Panc1 (cell line): ENCODE measurements at regions not wholly inside any gene's neighbourhood (a gene's known extent, or its start where the extent isn't known, plus 50 kb on each side); places are given as distances from the start of the nearest gene placed in this dataset.

Source experiments
- ATAC-seq: fragments of 200-7000 bp; cut with Tn5 transposase; 2 replicates; pipeline ENCODE4 v1.9.1; 2020; ENCODE audit warnings: mild to moderate bottlenecking, moderate library complexity
- BruUV-seq: library from RNA; stranded (reverse); fragments of 400-500 nt; replicated peaks from 2 replicates; lab custom pipeline; 2021; lab: Mats Ljungman, UMichigan
- CTCF ChIA-PET: fragments of 300-600 bp; sonication (Branson Sonifier 250); formaldehyde crosslinking; loops from one replicate; lab custom pipeline; 2022; ENCODE audit warnings: antibody characterized with exemption; lab: Charles Lee
- POLR2A ChIA-PET: fragments of 300-600 bp; sonication (Branson Sonifier 250); formaldehyde crosslinking; loops from one replicate; lab custom pipeline; 2022; ENCODE audit warnings: antibody characterized with exemption; lab: Charles Lee
- DNase-seq: peaks from one replicate; pipeline ENCODE4 v3.0.0-alpha.2; 2010; ENCODE audit warnings: low read depth, low spot score
- H3K27ac ChIP-seq: 2 replicates; pipeline ENCODE4 v1.5.1; 2011; ENCODE audit warnings: mild to moderate bottlenecking, low read length, inconsistent platforms
- H3K27me3 ChIP-seq: fragments of 200-500 bp; sonication (Bioruptor generic); 2 replicates; pipeline ENCODE4 v1.6.0; 2014; ENCODE audit warnings: low read length, inconsistent platforms; ENCODE audit not compliant: control insufficient read depth, insufficient read depth
- H3K36me3 ChIP-seq: fragments of 200-500 bp; sonication (Bioruptor generic); 2 replicates; pipeline ENCODE4 v1.5.1; 2014; ENCODE audit warnings: inconsistent platforms, mild to moderate bottlenecking, low read length, moderate library complexity; ENCODE audit not compliant: control insufficient read depth, insufficient read depth
- H3K4me1 ChIP-seq: 2 replicates; pipeline ENCODE4 v1.5.1; 2011; ENCODE audit warnings: inconsistent platforms, mild to moderate bottlenecking, low read length, moderate library complexity; ENCODE audit not compliant: control insufficient read depth, insufficient read depth
- H3K4me3 ChIP-seq, 2 experiments: 2 replicates each; pipeline ENCODE4 v1.5.1; 2011 to 2012; ENCODE audit warnings: low read depth in 2 of 2, low read length in 2 of 2, mild to moderate bottlenecking in 2 of 2, inconsistent platforms in 1 of 2, moderate library complexity in 1 of 2
- H3K9me3 ChIP-seq: fragments of 200-500 bp; sonication (Bioruptor generic); 2 replicates; pipeline ENCODE4 v1.5.1; 2014; ENCODE audit warnings: low read depth, mild to moderate bottlenecking, inconsistent platforms, low read length, moderate library complexity; ENCODE audit not compliant: control insufficient read depth, insufficient read depth
- POLR2AphosphoS5 ChIP-seq: IDR thresholded peaks from 2 replicates; pipeline ENCODE4 v1.6.1; 2012; ENCODE audit warnings: mild to moderate bottlenecking, low read depth, low read length, moderate library complexity
- SIN3A ChIP-seq: IDR thresholded peaks from 2 replicates; pipeline ENCODE4 v1.6.1; 2012; ENCODE audit warnings: low read depth, mild to moderate bottlenecking, low read length, moderate library complexity, borderline replicate concordance; ENCODE audit not compliant: insufficient read depth
- TCF7L2 ChIP-seq: IDR thresholded peaks from 2 replicates; pipeline ENCODE4 v1.6.1; 2011; ENCODE audit warnings: mild to moderate bottlenecking, low read depth, low read length, inconsistent platforms
- in situ Hi-C: cut with HindIII; loops from 2 replicates; pipeline ENCODE4 v1.10.0; 2016; ENCODE audit warnings: low sequenced_read_pairs, low pct_unique_long_range_greater_than_20kb
- intact Hi-C: fragments of 100-400 bp; cut with micrococcal nuclease; formaldehyde crosslinking; loops from one replicate; pipeline ENCODE4 v1.10.0; 2022; ENCODE audit not compliant: unreplicated experiment
- TF ChIP-seq, protein P1 (sequence below): fragments of 450-650 bp; IDR thresholded peaks from 2 replicates; pipeline ENCODE4 v1.5.1; 2017; ENCODE audit warnings: mild to moderate bottlenecking
- TF ChIP-seq, protein P2 (sequence below), 2 experiments: IDR thresholded peaks; 2 replicates each; pipeline ENCODE4 v1.6.1; 2011 to 2012; ENCODE audit warnings: low read depth in 2 of 2, control low read depth in 1 of 2, low read length in 1 of 2, mild to moderate bottlenecking in 1 of 2, moderate library complexity in 1 of 2; ENCODE audit not compliant: insufficient read depth in 1 of 2

DNA sequence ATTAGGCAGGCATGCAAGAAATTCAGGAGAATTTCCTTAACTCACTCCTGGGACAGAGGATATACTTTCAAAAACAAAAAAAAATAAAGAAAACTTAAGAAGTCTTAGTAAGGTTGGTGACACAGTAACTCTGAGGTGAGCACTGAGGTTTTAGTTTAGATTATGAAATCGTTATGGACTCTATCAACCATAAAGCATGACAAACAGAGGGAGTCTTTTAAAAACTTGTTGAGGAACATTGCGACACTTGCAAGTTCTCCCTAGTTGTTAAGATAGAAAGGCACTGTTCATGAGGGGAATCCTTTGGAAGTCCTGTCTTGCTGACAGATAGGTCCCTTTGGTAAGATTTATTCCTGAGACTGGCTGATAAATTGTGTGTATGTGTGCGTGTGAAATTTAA, 194.3 kb upstream of the ERBB4 start:
- ATAC-seq (no peak), DNase-seq (no peak)
- intact Hi-C loops = no loop called here
- Histone ChIP-seq H3K9me3 (no peaks in the 10 kb centered on the region), H3K27ac (no peak overlapping the region), H3K4me1 (no peaks in the 10 kb centered on the region), H3K36me3 (no peaks in the 10 kb centered on the region), H3K27me3 (no peaks in the 10 kb centered on the region), H3K4me3 (no peak overlapping the region)
- CTCF ChIA-PET = no interaction called here
- BruUV-seq = no TSS peak
- TF ChIP-seq POLR2AphosphoS5 (no peak), SIN3A (no peak), TCF7L2 (no peak)
- TF ChIP-seq, protein P1, sequence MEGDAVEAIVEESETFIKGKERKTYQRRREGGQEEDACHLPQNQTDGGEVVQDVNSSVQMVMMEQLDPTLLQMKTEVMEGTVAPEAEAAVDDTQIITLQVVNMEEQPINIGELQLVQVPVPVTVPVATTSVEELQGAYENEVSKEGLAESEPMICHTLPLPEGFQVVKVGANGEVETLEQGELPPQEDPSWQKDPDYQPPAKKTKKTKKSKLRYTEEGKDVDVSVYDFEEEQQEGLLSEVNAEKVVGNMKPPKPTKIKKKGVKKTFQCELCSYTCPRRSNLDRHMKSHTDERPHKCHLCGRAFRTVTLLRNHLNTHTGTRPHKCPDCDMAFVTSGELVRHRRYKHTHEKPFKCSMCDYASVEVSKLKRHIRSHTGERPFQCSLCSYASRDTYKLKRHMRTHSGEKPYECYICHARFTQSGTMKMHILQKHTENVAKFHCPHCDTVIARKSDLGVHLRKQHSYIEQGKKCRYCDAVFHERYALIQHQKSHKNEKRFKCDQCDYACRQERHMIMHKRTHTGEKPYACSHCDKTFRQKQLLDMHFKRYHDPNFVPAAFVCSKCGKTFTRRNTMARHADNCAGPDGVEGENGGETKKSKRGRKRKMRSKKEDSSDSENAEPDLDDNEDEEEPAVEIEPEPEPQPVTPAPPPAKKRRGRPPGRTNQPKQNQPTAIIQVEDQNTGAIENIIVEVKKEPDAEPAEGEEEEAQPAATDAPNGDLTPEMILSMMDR = no peak
- TF ChIP-seq, protein P2, sequence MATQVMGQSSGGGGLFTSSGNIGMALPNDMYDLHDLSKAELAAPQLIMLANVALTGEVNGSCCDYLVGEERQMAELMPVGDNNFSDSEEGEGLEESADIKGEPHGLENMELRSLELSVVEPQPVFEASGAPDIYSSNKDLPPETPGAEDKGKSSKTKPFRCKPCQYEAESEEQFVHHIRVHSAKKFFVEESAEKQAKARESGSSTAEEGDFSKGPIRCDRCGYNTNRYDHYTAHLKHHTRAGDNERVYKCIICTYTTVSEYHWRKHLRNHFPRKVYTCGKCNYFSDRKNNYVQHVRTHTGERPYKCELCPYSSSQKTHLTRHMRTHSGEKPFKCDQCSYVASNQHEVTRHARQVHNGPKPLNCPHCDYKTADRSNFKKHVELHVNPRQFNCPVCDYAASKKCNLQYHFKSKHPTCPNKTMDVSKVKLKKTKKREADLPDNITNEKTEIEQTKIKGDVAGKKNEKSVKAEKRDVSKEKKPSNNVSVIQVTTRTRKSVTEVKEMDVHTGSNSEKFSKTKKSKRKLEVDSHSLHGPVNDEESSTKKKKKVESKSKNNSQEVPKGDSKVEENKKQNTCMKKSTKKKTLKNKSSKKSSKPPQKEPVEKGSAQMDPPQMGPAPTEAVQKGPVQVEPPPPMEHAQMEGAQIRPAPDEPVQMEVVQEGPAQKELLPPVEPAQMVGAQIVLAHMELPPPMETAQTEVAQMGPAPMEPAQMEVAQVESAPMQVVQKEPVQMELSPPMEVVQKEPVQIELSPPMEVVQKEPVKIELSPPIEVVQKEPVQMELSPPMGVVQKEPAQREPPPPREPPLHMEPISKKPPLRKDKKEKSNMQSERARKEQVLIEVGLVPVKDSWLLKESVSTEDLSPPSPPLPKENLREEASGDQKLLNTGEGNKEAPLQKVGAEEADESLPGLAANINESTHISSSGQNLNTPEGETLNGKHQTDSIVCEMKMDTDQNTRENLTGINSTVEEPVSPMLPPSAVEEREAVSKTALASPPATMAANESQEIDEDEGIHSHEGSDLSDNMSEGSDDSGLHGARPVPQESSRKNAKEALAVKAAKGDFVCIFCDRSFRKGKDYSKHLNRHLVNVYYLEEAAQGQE (IDR thresholded peaks at IDR 0.05; ENCODE audit: insufficient read depth in 1 of 2, low read depth in 2 of 2, low read length in 1 of 2) = no peak
- POLR2A ChIA-PET = no interaction called here
- in situ Hi-C loops = no loop called here

DNA sequence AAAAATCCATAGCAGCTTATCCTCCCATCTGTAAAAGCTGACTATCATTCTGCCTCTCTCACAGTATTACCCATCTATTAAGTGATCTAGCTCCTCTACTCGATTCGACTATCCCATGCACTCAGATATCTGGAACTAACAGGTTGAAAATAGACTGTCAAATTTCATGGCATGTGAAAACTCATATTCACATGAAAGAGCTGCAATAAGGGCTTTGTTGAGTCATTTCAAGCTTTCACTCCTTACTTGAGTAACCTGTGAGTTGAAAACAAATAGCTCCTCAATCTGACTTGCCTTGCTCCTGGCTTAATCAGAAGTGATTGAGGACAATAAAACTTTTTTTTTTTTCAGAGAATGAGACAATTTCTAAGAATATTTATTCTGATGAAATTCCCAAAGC, 192.4 kb upstream of the ERBB4 start:
- ATAC-seq (no peak), DNase-seq (no peak)
- no TSS peak for BruUV-seq
- intact Hi-C loops = no loop called here
- no peak overlapping the region for H3K4me3 ChIP-seq
- H3K4me1 ChIP-seq = no peaks in the 10 kb centered on the region
- in situ Hi-C loops = no loop called here
- H3K9me3 ChIP-seq = no peaks in the 10 kb centered on the region
- ChIA-PET CTCF (no interaction called here), POLR2A (no interaction called here)
- no peaks in the 10 kb centered on the region for H3K27me3 ChIP-seq
- no peaks in the 10 kb centered on the region for H3K36me3 ChIP-seq
- H3K27ac ChIP-seq = no peak overlapping the region
- TF ChIP-seq, protein P2 (IDR thresholded peaks at IDR 0.05; ENCODE audit: insufficient read depth in 1 of 2, low read depth in 2 of 2, low read length in 1 of 2) = no peak
- TF ChIP-seq, protein P1 = no peak
- TF ChIP-seq SIN3A (no peak), POLR2AphosphoS5 (no peak), TCF7L2 (no peak)
